H1 (cell line): ENCODE measurements at regions not wholly inside any gene's neighbourhood (a gene's known extent, or its start where the extent isn't known, plus 50 kb on each side); places are given as distances from the start of the nearest gene placed in this dataset.

Source experiments
- CTCF ChIA-PET: fragments of 300-600 bp; sonication (Branson Sonifier 250); formaldehyde crosslinking; loops from one replicate; lab custom pipeline; 2021; ENCODE audit not compliant: partially characterized antibody; lab: Charles Lee
- POLR2A ChIA-PET: fragments of 300-600 bp; sonication (Branson Sonifier 250); formaldehyde crosslinking; loops from one replicate; lab custom pipeline; 2021; ENCODE audit warnings: inconsistent platforms; ENCODE audit not compliant: partially characterized antibody; lab: Charles Lee
- DNase-seq, 2 experiments: peaks; one replicate each; pipeline versions ENCODE4 v3.0.0 to v3.0.0-alpha.2; 2010 to 2022; ENCODE audit warnings: low spot score in 2 of 2, low read depth in 1 of 2, mixed read lengths in 1 of 2
- FAIRE-seq: peaks from 2 replicates; lab custom pipeline; 2011; peaks lifted over from hg19 to GRCh38; lab: Jason Lieb, UNC
- H2AFZ ChIP-seq: 2 replicates; pipeline ENCODE4 v1.8.1; 2012; ENCODE audit warnings: low read length, inconsistent platforms
- H2AK5ac ChIP-seq: 2 replicates; pipeline ENCODE4 v1.6.1; 2013; ENCODE audit warnings: low read depth, low read length
- H2BK120ac ChIP-seq: replicated peaks from 2 replicates; pipeline ENCODE3; 2013; ENCODE audit warnings: low read depth, low read length, inconsistent platforms
- H2BK12ac ChIP-seq: 2 replicates; pipeline ENCODE4 v1.6.1; 2013; ENCODE audit warnings: low read depth, low read length
- H2BK15ac ChIP-seq: 2 replicates; pipeline ENCODE4 v1.6.1; 2013; ENCODE audit warnings: low read length
- H2BK20ac ChIP-seq: 2 replicates; pipeline ENCODE4 v1.6.1; 2013; ENCODE audit warnings: low read length
- H2BK5ac ChIP-seq: 2 replicates; pipeline ENCODE4 v1.6.1; 2013; ENCODE audit warnings: low read depth, low read length
- H3K14ac ChIP-seq: 2 replicates; pipeline ENCODE4 v1.6.1; 2013; ENCODE audit warnings: inconsistent platforms; ENCODE audit not compliant: insufficient read length
- H3K18ac ChIP-seq: 2 replicates; pipeline ENCODE4 v1.6.1; 2013; ENCODE audit warnings: low read length; ENCODE audit errors: extremely low read depth
- H3K23ac ChIP-seq: 2 replicates; pipeline ENCODE4 v1.6.1; 2013; ENCODE audit warnings: inconsistent platforms; ENCODE audit not compliant: insufficient read length
- H3K23me2 ChIP-seq: 2 replicates; pipeline ENCODE4 v1.6.1; 2013; ENCODE audit warnings: low read depth, low read length
- H3K27ac ChIP-seq: 2 replicates; pipeline ENCODE4 v1.6.1; 2011; ENCODE audit warnings: low read depth, low read length, inconsistent platforms
- H3K27me3 ChIP-seq, 4 experiments: replicated peaks in 1 of 4; 1 replicate in 1 of 4; 2 replicates in 3 of 4; pipeline versions ENCODE4 v1.6.1 to v1.8.1; 2011 to 2013; ENCODE audit warnings: low read length in 3 of 4, mild to moderate bottlenecking in 3 of 4, inconsistent platforms in 2 of 4, mixed read lengths in 2 of 4, moderate library complexity in 1 of 4; ENCODE audit not compliant: control insufficient read depth in 3 of 4, insufficient read depth in 3 of 4; ENCODE audit errors: extremely low read depth in 1 of 4
- H3K36me3 ChIP-seq, 4 experiments: 2 replicates each; pipeline versions ENCODE4 v1.6.1 to v1.8.1; 2011 to 2013; ENCODE audit warnings: mild to moderate bottlenecking in 4 of 4, low read length in 3 of 4, moderate library complexity in 2 of 4, control low read depth in 1 of 4, inconsistent platforms in 1 of 4; ENCODE audit not compliant: insufficient read depth in 4 of 4, control insufficient read depth in 2 of 4
- H3K4ac ChIP-seq: replicated peaks from 2 replicates; pipeline ENCODE3; 2013; ENCODE audit warnings: low read length, low read depth, mixed read lengths, inconsistent platforms; ENCODE audit not compliant: insufficient read length
- H3K4me1 ChIP-seq, 4 experiments: replicated peaks in 1 of 4; 1 replicate in 1 of 4; 2 replicates in 3 of 4; pipeline versions ENCODE4 v1.6.1 to v1.8.1; 2011 to 2013; ENCODE audit warnings: low read length in 3 of 4, inconsistent platforms in 2 of 4, mixed read lengths in 1 of 4; ENCODE audit not compliant: insufficient read depth in 4 of 4, control insufficient read depth in 3 of 4
- H3K4me2 ChIP-seq, 2 experiments: 2 replicates each; pipeline versions ENCODE4 v1.6.1 to v1.8.1; 2011 to 2013; ENCODE audit warnings: low read depth in 2 of 2, low read length in 2 of 2, control low read depth in 1 of 2, inconsistent platforms in 1 of 2, mild to moderate bottlenecking in 1 of 2; ENCODE audit not compliant: insufficient read depth in 1 of 2
- H3K4me3 ChIP-seq, 4 experiments: fragments of 200-600, 300-600 bp in 1 of 4; sonication (generic), shearing (Covaris generic), sonication (Bioruptor Twin) in 1 of 4; 2 replicates each; pipeline versions ENCODE4 v1.5.1 to v1.8.1; 2011 to 2016; ENCODE audit warnings: low read length in 4 of 4, low read depth in 3 of 4, control low read depth in 2 of 4, inconsistent platforms in 2 of 4, mild to moderate bottlenecking in 2 of 4, mixed read lengths in 1 of 4, moderate library complexity in 1 of 4; ENCODE audit not compliant: insufficient read depth in 2 of 4; ENCODE audit errors: extremely low read depth in 1 of 4
- H3K56ac ChIP-seq: replicated peaks from 2 replicates; pipeline ENCODE3; 2013; ENCODE audit warnings: low read depth, mild to moderate bottlenecking, mixed read lengths, low read length, inconsistent platforms; ENCODE audit not compliant: insufficient read length
- H3K79me1 ChIP-seq: 2 replicates; pipeline ENCODE4 v1.6.1; 2013; ENCODE audit warnings: low read depth, low read length, control low read depth
- H3K79me2 ChIP-seq, 2 experiments: 2 replicates each; pipeline versions ENCODE4 v1.6.1 to v1.8.1; 2012 to 2013; ENCODE audit warnings: low read length in 2 of 2, mild to moderate bottlenecking in 2 of 2, inconsistent platforms in 1 of 2; ENCODE audit not compliant: insufficient read depth in 2 of 2, control insufficient read depth in 1 of 2
- H3K9ac ChIP-seq, 4 experiments: replicated peaks in 1 of 4; 1 replicate in 1 of 4; 2 replicates in 3 of 4; pipeline versions ENCODE4 v1.6.1 to v1.8.1; 2011 to 2013; ENCODE audit warnings: low read depth in 3 of 4, low read length in 3 of 4, control low read depth in 2 of 4, mild to moderate bottlenecking in 2 of 4, moderate library complexity in 2 of 4, inconsistent platforms in 1 of 4; ENCODE audit errors: extremely low read depth in 1 of 4
- H3K9me3 ChIP-seq, 2 experiments: 2 replicates each; pipeline versions ENCODE4 v1.6.1 to v1.8.1; 2012 to 2013; ENCODE audit warnings: mild to moderate bottlenecking in 2 of 2, moderate library complexity in 2 of 2, control low read depth in 1 of 2, inconsistent platforms in 1 of 2, low read depth in 1 of 2, low read length in 1 of 2, mixed read lengths in 1 of 2; ENCODE audit not compliant: insufficient read depth in 2 of 2
- H4K20me1 ChIP-seq, 2 experiments: replicated peaks in 1 of 2; 2 replicates each; pipeline versions ENCODE3 to v1.8.1; 2011 to 2013; ENCODE audit warnings: inconsistent platforms in 2 of 2, low read length in 2 of 2, mild to moderate bottlenecking in 1 of 2; ENCODE audit not compliant: insufficient read depth in 2 of 2, control insufficient read depth in 1 of 2
- H4K5ac ChIP-seq: 2 replicates; pipeline ENCODE4 v1.6.1; 2013; ENCODE audit warnings: low read length, low read depth, mixed read lengths, inconsistent platforms; ENCODE audit not compliant: insufficient read length
- H4K8ac ChIP-seq: 2 replicates; pipeline ENCODE4 v1.8.0; 2013; ENCODE audit warnings: mild to moderate bottlenecking, moderate library complexity, low read length, inconsistent platforms; ENCODE audit not compliant: insufficient read depth; ENCODE audit errors: extremely low read depth
- H4K91ac ChIP-seq: replicated peaks from 2 replicates; pipeline ENCODE3; 2013; ENCODE audit warnings: low read length, mixed read lengths, inconsistent platforms; ENCODE audit not compliant: insufficient read length
- TBP ChIP-seq: IDR thresholded peaks from 2 replicates; pipeline ENCODE4 v1.6.1; 2011; ENCODE audit warnings: low read depth, low read length, improper control_type of control experiment
- WGBS, 2 experiments: shearing (Covaris generic) in 1 of 2; methylation state at CpG; one replicate each; pipeline versions ENCODE4 v1.1.6 to v1.1.7; 2013 to 2015; ENCODE audit warnings: low lambda C conversion rate in 2 of 2, mixed read lengths in 2 of 2, inconsistent platforms in 1 of 2, low coverage in 1 of 2, missing lambda C conversion rate in 1 of 2; ENCODE audit not compliant: insufficient replicate concordance in 2 of 2, insufficient coverage in 1 of 2, insufficient read length in 1 of 2; ENCODE audit errors: extremely low coverage in 1 of 2, missing lambda C conversion rate in 1 of 2; 5-methylcytosine and 5-hydroxymethylcytosine counted together

DNA sequence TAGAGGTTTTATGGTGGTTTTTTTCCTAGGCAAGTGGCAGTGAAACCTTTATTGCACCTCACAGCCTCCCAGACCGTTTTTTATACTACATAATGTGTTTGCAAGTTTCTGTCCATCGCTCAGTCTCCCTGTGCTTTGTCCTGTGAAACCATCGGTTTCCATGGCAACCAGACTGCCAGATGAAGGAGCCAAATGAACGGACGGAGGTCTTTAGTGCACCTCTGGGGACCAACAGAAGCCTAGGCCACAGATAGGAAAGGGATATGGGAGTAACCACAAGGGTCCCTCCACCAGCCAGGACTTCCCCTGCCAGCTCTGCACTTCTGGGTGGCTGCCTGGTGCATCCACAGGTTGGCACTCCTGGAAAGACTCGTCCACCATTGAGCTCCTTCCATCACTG lies 165.0 kb downstream of the CHST1 start:
- Histone ChIP-seq H3K23me2 (no peaks in the 10 kb centered on the region), H3K4me3 (no peak overlapping the region), H2BK20ac (no peak overlapping the region), H4K5ac (no peak overlapping the region), H2BK12ac (no peak overlapping the region), H3K36me3 (no peaks in the 10 kb centered on the region), H3K18ac (no peak overlapping the region), H3K4me2 (no peak overlapping the region), H3K79me2 (no peaks in the 10 kb centered on the region), H2AFZ (no peak overlapping the region), H3K4me1 (peaks cover 0 to 3% (median 1%) of the 10 kb centered on the region in 4 experiments; a peak in 2 of 7 replicates), H2BK5ac (no peak overlapping the region), H4K8ac (no peak overlapping the region), H3K23ac (no peak overlapping the region), H3K9ac (no peak overlapping the region), H3K56ac (no peak overlapping the region), H2BK120ac (no peak overlapping the region), H3K14ac (no peak overlapping the region), H3K27ac (no peak overlapping the region), H4K20me1 (no peaks in the 10 kb centered on the region), H4K91ac (no peak overlapping the region), H3K9me3 (no peaks in the 10 kb centered on the region), H3K79me1 (no peaks in the 10 kb centered on the region), H2AK5ac (no peak overlapping the region), H2BK15ac (no peak overlapping the region), H3K4ac (no peak overlapping the region), H3K27me3 (no peaks in the 10 kb centered on the region)
- no peak for TF ChIP-seq TBP
- ChIA-PET CTCF (interaction anchor here (1.0 to 1.7 kb wide), 4 partner anchors 9 to 154 kb away, joined by 3 to 7 read pairs (median 4); no protein-coding TSS in a partner anchor), POLR2A (no interaction called here)
- DNase-seq (no peak), FAIRE-seq (no peak)
- 86% methylated on average over 6 of the region's 6 CpGs; no CpG with 5 or more reads in 1 of the 2 experiments for WGBS, 2 experiments
